HG02763 (cell line): ENCODE measurements at regions not wholly inside any gene's neighbourhood (a gene's known extent, or its start where the extent isn't known, plus 50 kb on each side); places are given as distances from the start of the nearest gene placed in this dataset.

Source experiments
- ATAC-seq: cut with Tn5 transposase; IDR thresholded peaks from one replicate; pipeline ENCODE4 v1.9.1; 2021; ENCODE audit warnings: mild to moderate bottlenecking, moderate library complexity; ENCODE audit not compliant: unreplicated experiment

DNA sequence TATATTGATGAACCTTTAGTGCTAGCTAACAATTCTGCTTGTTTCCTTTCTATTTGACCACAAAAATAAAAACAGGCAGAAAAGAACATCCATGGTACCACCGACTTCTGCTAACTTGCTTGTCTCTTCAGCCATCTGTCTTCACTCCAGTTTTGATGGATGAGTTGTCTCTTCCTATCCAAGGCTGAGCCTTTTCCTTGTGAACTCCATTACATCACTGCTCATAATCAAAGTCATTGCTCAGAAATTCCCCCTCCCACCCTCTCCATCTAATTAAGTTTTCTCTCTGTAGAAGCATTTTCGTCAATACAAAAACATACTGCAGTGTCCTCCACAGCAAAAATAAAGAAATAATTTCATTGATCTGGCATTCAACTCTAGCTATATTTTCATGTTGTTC, 184.4 kb downstream of the SPCS3 start:
- no peak for ATAC-seq

DNA sequence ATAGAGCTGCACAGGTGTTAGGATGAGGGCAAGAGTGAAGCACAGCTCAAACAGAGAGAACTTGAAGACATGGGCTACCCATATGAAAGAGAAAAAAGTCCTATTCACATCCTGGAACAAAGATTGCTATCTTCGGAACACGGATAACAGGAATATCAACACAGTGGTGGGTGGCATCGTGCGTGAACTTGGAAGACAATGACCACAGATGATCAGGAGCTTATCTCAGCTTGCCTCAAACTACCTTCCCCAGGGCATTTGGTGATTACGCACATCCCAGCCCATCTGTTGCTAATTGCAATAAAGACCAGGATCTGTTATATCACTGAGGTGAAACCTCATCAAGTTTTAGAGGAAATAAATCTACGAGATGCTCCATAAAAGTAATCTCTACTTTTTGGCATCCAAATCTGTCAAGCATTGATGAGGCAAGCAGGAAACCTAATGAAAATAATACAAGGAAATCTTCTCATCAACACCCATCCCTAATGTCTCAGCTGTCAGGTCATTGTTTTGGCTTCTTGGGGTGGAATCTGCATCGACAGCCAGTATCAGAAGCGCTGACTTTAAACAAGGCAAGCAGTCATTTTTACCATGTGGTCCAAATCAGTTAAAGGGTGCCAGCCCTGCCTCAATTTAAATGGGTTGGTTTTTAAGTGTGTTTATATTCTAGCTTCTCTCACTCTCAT, 188.2 kb downstream of the SPCS3 start:
- no peak for ATAC-seq

DNA sequence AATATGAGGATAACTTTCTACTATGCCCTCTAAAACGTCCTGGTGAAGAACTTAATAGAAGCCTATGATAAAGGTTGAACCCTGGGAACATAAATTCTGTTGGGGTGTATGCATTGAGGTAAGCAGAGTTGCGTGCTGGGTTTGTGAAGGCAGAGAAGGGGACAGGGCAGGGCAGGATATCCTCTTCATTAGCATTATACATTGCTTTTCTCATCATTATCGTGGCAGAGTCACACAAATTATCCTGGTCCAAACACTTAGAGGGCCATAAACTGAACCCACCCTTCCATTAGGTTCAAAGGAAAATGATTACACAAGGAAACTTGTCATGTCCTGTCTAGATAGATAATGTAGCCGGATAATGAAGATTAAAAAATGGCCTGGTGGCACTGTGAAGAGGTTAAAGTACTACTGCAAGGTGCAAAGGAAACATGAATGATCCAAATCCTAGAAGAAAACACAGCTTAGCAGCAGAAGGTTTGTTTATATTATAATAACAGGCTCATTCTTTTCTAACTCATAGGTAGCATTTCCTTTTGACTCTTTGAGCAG, 189.1 kb downstream of the SPCS3 start:
- ATAC-seq: no peak

DNA sequence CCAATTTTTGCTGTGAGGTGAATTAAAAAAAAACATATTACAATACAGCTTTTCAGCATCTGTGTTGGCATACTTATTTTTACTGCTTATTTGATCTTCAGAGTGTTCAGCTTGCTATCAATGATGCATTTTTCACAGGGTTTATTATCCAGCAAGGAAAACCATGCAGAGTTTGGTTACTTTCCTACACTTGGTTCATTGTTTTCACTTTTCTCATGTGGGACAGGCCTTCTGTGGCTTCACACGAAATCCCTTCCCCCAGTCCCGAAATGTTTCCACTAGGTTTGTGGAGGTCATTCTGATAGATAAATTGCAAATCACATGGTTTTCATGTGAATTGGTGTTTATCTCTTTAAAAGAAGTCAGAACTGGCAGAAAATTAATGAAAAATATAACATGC, 205.8 kb downstream of the SPCS3 start:
- no peak for ATAC-seq

DNA sequence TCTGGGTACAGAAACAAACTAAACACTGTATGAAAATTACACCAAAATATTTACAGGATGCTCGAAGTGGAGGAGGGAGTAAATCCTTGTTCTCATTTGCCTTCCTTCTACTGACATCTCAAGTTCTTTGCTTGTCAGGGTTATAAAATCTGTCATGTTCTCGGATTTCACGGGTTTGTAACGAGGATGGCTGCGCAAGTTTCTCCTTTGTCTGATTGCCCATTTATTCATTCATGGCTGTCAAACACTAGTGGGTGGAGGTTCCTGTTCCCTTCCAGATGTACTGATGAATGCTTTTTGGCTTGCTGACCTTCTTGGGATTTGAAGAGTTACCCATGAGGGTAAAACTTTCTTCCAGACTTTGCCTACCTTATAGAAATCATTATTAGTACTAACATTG, 206.9 kb downstream of the SPCS3 start:
- ATAC-seq: no peak

DNA sequence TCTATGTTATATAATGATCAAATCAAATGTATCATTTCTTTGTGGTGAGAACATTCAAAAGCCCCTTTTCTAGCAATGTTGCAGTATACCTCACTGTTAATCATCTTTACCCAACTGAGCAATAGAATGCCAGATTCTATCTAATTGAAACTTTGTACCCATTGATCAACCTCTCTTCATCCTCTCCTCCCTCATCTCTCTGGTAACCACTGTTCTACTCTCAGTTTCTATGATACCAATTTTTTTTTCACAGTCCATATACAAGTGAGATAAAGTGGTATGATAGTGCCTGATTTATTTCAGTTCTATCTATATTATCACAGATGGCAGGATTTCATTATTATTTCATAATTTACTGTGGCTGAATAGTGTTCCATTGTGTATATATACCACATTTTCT, 209.8 kb downstream of the SPCS3 start:
- no peak for ATAC-seq

DNA sequence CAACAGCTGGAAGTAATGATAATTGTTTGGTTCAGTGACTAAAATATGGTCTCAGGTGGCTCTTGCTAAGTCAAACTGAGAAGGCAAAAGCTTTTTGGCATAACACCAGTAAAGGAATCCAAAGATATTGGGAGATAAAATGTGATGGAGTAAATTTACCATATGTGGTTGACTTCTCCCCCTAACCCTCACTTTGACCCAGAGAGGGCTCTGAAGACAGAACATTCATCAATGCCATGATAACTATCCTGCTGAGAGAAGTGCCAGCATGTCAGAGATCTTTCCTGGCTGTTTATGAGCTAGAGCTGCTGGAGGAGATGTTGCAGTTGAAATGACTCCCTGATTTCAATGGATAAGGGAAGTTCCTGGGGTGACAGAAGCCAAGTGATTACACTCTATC, 213.4 kb downstream of the SPCS3 start:
- no peak for ATAC-seq

DNA sequence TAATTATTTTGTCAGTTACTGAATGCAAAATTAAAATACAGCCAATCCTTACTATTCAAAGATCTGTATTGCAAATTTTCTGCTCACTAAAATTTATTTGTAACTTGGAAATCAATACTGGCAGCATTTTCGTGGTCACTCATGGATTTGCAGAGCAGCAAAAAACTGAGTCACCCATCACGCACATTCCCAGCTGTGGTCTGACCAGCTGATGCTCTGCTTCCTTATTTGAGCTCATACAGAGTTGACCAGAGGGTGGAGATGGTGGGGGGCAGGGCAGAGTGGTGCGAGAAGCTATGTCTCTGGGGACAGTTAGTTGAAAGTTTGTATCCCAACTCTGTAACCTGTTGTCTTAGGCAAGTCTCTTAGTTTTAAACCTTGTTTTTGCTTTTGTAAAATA, 214.8 kb downstream of the SPCS3 start:
- no peak for ATAC-seq

DNA sequence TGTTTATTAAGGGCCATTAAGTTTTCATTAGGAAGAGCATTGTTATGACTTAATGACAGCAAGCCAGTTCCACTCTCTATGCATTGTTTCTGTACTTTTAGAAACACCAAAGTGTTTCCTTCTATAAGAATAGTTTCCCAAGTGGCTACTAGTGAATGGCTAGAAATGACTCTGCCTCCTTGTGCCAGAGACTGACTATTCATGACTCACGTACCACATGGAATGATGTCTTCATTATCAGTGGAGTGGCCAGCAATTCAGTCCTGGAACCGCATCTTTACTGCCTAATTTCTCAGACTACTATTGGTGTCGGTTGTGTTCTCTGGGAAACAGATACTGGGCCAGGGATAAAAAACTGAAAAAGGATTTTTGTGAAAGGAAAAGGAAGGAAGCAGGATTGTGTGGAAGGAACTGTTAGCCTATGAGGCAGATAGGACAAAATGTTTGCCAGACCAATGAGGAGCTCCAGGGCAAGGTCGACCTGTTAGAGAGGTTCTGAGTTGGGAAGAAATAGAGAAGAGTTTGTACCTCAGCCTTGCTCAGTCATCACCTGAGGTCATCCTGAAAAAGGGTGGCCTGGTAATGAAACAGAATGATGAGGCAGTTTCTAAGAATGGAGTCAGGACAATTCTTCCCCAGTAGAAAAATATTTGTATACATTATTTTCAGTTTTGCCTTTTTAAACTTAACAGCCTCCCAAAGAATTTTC, 218.6 kb downstream of the SPCS3 start:
- ATAC-seq: no peak

DNA sequence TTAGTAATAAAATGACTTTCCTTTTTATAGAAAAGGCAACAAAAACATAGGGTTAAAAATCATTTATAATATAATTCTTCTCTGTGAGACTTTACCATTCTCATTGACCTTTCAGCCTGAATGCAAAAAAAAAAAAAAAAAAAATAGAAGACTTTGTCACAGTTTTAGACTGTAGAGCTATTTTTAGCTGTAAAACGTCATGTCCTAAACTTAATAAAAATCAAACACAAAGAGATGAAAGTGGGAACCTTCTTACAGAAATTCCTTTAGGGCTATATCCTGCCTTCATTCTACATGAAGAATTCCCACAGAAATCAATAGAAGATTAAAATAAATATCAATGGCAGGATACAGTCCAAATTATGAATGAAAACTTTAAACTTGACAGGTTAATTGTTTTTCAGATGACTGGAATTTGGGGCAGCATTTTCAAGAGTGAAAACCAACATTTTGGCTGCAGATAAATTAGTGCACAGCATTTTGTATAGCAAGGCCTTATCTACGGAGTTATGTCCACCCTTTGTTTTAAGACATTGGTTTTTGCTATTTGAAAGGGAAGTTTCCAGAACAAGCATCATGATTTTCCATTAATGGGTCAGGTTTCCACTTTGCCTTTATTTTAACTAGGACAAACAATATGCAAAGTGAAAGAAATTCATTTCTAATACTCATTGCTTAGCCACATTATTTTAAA, 219.5 kb downstream of the SPCS3 start:
- no peak for ATAC-seq

DNA sequence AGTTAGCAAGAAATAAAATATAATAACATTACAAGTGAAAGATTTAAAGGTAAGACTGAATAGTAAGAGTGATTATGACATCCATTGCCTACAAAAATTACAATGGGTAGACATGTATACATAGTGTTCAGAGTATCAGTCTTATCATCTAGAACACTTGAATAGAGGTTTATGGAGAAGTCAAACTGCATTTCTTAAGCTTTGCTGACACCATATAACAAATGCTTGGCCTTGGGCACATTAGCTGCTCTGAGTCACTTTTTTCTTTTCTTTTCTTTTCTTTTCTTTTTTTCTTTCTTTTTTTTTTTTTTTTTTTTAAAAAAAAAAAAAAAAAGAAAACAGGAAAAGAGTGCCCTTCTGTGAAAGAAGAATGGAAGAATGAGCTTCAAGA, 220.0 kb downstream of the SPCS3 start:
- ATAC-seq: no peak

DNA sequence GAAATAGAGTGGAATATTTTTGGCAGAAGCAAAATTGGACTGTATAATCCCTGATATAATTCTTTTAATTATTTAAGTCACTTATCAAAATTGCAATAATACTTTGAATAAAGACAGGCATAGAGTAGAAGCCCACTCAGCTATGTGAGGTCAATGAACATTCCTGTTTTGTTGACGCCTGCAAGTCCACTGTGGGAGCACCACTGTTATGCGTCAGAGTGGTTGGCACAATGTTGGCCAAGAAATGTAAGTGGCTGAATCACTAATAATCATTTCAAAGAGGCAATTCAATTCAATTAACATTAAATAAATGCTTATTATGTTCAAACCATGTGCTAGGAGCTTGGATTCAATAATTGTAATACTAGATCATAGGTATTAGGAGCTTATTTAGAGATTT, 221.0 kb downstream of the SPCS3 start:
- no peak for ATAC-seq

DNA sequence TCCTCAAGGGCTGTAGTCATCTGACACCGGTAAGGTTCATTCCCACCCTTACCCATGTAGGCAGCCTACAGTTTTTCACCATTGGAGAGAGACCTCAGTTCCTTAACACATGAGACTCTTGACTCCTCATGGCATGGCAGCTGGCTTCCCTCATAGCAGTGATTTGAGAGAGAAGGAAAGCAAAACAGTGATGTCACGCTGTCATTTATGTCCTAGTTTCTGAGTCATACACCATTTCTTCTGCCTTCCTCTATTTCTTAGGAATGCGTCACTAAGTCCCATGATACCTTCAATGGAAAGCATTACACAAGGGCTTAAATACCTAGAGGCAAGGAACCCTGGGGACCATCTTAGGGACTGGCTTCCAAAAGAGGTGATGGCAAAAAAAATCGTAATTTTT, 226.1 kb downstream of the SPCS3 start:
- no peak for ATAC-seq

DNA sequence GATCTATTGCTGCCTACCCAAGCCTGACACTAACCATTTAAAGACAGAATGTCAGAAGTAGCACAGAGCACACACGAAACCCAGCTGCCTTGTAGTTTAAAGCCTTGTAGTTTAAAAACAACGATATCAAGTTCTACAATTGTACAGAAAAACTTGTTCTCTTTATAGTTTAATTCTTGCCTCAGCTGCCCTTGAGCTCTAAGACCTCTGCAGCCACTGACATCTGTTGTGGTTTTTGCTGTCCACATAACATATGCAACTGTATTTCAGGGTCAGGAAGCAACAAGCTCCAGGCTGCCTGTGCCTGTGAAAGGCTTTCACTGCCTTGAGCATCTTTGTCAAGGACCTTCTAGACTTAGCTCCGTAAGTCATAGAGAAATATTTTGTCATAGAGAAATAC, 227.2 kb downstream of the SPCS3 start:
- ATAC-seq: no peak

DNA sequence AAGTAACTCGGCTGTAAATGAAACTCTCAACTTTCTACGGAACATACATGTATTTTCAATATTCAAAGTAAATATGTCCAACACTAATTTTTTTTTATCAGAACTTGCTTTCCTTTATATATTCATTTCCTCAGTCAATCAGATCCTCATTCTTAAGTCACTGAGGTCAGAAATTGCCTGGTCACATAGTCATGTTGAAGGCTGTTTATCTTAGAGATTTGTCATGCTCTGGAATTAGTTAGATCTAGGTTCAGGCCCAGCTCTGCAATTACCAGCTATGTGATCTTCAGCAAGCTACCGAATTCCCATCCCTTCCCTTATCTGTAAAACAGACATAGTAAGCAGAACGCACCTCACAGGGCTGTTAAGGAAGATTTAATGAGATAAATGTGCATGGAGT, 228.8 kb downstream of the SPCS3 start:
- ATAC-seq: no peak

DNA sequence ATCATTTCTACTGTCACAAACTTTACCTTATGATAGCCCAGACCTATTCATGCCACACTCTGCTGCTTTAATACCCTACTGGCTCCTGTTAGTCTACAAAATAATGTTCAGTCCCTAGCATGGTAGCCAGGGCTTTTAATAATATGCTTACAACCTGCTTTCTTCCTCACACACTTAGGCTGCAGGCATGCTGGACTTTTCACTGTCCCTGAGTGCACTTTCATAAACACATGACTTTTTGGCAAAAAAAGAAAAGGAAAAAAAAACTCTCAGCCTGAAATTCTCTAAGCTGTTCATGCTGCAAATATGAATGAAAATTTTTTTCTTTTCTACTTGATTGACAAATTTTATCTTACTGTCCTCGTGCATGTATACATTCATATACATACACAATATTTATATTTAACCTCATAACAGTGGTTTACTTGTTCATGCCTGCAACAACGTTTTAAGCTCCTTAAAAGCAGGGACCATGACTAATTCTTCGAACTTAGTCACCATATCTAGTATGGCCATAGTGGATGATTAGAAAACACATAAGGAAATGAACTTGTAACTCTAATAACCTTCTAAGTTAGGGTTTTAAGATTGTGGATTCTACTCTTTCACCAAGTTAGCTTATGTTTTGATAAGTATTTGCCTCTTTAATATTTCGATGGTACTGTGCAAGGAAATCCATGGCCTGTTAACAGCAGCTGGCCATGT, 229.5 kb downstream of the SPCS3 start:
- ATAC-seq: no peak

DNA sequence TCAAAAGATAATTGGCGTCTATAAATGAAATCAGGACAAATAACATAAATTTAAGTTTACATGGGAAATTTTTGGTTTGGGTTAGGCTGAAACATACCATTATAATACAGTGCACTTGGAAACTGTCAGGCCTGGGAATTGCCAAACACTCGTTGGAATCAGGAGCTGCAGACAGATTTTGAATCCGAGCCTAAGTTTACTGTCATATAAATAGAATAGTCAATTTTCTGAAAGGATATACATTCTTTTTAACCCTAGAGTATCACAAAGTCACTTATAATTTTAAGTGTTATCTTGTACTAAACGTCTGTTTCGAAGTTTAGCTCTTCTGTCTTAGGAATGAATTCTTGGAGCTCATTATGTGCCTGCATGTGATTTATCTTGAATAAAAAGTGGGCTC, 234.1 kb downstream of the VEGFC start:
- ATAC-seq: no peak

DNA sequence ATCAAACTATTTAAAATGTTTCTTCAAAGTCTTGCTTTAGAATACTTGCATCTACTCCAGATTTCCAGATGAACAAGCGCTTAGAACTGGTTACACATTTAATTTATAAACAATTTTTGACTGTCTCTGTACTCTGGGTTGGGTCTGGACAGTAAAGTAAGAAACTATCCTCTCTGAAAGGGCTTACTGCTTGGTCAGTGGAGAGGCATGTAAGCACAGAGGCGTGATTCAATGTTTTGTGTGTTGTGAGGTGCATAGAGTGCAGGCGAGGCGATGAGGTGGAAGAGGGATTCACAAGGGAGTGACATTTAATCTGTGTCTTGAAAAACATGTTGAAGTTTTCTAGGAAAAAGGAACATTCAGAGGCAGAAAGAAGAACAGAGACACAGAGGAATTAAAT, 231.4 kb downstream of the VEGFC start:
- ATAC-seq: no peak

DNA sequence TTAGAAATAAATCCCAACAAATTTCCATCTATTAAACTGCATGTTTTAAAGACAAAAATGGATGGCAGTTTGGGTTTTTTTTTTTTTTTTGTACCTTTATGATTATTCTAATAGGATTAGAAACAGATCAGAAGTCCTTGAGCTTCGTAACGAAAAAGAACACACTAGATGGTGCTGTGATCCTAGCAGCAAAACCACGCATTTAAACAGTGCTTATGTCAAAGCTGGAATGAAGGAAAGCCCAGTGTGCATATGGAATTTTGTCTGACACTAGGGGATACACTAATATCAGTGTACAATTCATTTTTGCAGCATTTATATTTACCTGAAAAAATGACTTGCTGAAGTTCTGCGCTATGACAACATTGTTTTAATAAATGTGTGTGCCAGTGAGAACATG, 229.1 kb downstream of the VEGFC start:
- ATAC-seq: no peak

DNA sequence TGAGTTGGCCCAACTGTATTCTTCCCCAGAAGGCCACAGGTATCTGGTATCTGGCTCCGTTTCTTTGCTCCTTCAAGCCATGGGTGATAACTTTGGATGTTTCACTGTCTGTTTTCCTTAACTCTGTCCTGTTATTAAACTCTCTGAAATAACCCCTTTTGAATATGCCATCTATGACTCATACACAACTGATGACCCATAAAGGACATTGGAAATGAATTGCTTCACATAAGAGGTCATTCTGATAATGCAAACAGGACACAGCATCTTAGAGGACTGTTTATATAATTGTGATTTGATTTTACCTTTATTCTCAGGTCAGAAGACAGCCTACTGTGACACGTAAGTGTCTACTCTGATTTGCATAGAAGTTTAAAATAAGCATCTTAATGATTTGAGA, 227.7 kb downstream of the VEGFC start:
- no peak for ATAC-seq

DNA sequence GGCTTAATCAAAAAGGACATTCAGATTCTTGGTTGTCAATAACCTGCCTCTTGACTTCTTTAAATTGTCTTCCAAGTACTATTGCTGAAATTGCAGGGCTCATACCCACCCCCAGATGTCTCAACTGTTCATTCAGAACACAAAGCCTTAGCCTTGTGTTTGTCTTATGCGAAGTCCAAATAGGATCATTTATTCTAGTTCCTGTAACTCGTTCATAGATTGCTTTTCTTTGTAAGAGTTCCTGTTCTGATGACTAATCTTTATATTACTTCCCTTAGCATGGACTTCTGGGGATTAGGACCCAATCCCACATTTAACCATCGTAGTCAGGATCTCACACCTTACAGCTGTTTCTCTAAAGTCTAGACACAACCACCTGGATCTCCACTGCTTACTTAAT, 226.0 kb downstream of the VEGFC start:
- no peak for ATAC-seq
